ENCODE measurements at regions not wholly inside any gene's neighbourhood (a gene's known extent, or its start where the extent isn't known, plus 50 kb on each side); places are given as distances from the start of the nearest gene placed in this dataset.

DNA sequence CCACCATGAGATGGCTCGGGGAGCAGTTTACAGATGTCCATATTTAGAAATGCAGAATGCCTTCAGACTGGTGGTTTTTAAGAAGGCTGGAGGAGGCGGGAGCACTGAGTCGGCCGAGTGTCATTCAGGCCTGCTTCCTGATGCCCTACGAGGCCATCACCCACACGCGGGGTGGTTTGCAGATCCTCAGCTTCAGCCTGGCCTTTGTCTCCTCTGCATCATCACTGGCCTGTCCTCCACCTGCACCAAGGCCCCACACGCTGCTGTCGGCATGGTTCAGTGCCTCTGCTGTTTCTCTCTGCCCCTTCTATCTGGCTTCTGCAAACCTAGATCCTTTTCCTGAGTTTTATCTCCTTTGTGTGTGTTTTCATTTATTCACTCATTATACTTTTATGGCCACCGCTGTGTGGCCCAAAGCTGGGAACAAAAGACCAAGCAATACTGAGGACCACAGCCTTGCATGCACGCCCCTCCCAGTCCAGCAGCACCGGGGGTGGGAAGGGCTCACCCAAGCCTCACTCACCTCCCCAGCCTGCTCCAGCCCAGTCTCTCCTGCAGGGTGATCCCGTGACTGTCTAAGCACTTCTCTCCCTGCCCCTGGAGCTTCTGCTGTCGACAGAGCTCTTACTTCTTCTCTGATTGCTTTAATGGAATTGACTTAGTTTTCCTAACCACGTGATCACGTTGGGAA, 240.8 kb downstream of the TEX29 start:
- H3K9me3 Mint-ChIP-seq = no peaks in the 10 kb centered on the region
- ChIA-PET POLR2A (no interaction called here), CTCF (no interaction called here)
- no peaks in the 10 kb centered on the region for H3K27me3 Mint-ChIP-seq
- H3K36me3 Mint-ChIP-seq (ENCODE audit: low read depth) = no peaks in the 10 kb centered on the region
- TF ChIP-seq, protein P1, sequence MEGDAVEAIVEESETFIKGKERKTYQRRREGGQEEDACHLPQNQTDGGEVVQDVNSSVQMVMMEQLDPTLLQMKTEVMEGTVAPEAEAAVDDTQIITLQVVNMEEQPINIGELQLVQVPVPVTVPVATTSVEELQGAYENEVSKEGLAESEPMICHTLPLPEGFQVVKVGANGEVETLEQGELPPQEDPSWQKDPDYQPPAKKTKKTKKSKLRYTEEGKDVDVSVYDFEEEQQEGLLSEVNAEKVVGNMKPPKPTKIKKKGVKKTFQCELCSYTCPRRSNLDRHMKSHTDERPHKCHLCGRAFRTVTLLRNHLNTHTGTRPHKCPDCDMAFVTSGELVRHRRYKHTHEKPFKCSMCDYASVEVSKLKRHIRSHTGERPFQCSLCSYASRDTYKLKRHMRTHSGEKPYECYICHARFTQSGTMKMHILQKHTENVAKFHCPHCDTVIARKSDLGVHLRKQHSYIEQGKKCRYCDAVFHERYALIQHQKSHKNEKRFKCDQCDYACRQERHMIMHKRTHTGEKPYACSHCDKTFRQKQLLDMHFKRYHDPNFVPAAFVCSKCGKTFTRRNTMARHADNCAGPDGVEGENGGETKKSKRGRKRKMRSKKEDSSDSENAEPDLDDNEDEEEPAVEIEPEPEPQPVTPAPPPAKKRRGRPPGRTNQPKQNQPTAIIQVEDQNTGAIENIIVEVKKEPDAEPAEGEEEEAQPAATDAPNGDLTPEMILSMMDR (IDR thresholded peaks at IDR 0.05) = no peak
- intact Hi-C loops (cut with micrococcal nuclease) = no loop called here
- H3K27ac Mint-ChIP-seq = no peak overlapping the region
- DNase-seq (no peak), ATAC-seq (no peak)
- no peaks in the 10 kb centered on the region for H3K4me1 Mint-ChIP-seq (ENCODE audit: low read depth)
- H3K4me3 Mint-ChIP-seq = no peak overlapping the region

DNA sequence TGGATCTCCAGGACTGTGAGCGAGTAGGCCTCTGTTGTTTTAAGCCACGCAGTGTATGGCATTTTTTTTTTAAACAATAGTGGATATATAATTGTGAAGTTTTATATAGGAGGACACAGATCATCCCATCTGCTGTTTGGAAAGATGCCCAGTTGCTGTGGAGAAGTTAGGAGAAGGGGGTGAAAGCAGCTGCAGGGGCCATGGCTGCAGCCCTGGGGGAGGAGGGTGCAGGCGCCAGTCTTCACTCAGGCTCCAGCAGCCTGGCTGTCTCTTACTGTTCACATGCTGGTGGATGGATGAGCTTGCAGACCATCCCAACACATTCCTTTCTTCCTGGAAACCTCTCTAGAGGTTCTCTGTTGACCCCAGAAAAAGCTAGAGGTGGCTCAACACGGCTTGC, 242.3 kb downstream of the TEX29 start:
- DNase-seq (no peak), ATAC-seq (no peak)
- intact Hi-C loops (cut with micrococcal nuclease) = no loop called here
- ChIA-PET POLR2A (no interaction called here), CTCF (no interaction called here)
- Mint-ChIP-seq H3K4me1 (ENCODE audit: low read depth) (no peaks in the 10 kb centered on the region), H3K27ac (no peak overlapping the region), H3K9me3 (no peaks in the 10 kb centered on the region), H3K36me3 (ENCODE audit: low read depth) (no peaks in the 10 kb centered on the region), H3K27me3 (no peaks in the 10 kb centered on the region), H3K4me3 (no peak overlapping the region)
- TF ChIP-seq, protein P1 (IDR thresholded peaks at IDR 0.05) = no peak

GRCh38 chr13:111564606-111565005, 244.2 kb downstream of the TEX29 start:
- no peaks in the 10 kb centered on the region for H3K27me3 Mint-ChIP-seq
- H3K4me3 Mint-ChIP-seq = no peak overlapping the region
- H3K27ac Mint-ChIP-seq = no peak overlapping the region
- H3K9me3 Mint-ChIP-seq = peaks cover 2% of the 10 kb centered on the region
- no peaks in the 10 kb centered on the region for H3K36me3 Mint-ChIP-seq (ENCODE audit: low read depth)
- ATAC-seq = no peak
- no peak for DNase-seq
- CTCF ChIA-PET = no interaction called here
- no peaks in the 10 kb centered on the region for H3K4me1 Mint-ChIP-seq (ENCODE audit: low read depth)
- POLR2A ChIA-PET = no interaction called here
- TF ChIP-seq, protein P1 (IDR thresholded peaks at IDR 0.05) = no peak
- intact Hi-C loops (cut with micrococcal nuclease) = no loop called here

DNA sequence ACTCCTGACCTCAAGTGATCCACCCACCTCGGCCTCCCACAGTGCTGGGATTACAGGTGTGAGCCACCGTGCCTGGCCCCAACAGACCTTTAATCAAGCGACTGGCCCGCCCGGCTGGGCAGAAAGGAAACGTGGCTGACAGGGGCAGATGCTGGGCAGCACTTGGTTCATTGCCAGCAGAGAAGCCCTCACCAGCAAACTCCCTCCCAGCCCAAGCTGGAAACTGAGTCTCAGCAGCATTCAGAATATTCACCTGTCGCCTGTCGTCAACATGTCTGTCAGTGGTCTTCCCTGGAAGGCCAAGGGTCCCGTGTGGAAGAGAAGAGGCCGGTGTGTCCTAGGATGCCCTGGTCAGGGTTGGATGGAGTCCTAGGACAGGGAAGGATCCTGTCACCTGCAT, 245.0 kb downstream of the TEX29 start:
- CTCF ChIA-PET = no interaction called here
- intact Hi-C loops (cut with micrococcal nuclease) = no loop called here
- Mint-ChIP-seq H3K36me3 (ENCODE audit: low read depth) (no peaks in the 10 kb centered on the region), H3K27ac (no peak overlapping the region), H3K4me1 (ENCODE audit: low read depth) (no peaks in the 10 kb centered on the region), H3K9me3 (peaks cover 2% of the 10 kb centered on the region), H3K27me3 (no peaks in the 10 kb centered on the region), H3K4me3 (no peak overlapping the region)
- no peak for ATAC-seq
- TF ChIP-seq, protein P1 (IDR thresholded peaks at IDR 0.05) = no peak
- POLR2A ChIA-PET = no interaction called here
- DNase-seq = no peak

GRCh38 chr13:111566567-111566966, 246.1 kb downstream of the TEX29 start:
- DNase-seq = no peak
- peaks cover 2% of the 10 kb centered on the region for H3K9me3 Mint-ChIP-seq
- ChIA-PET POLR2A (no interaction called here), CTCF (no interaction called here)
- TF ChIP-seq, protein P1 (IDR thresholded peaks at IDR 0.05) = no peak
- no peak overlapping the region for H3K4me3 Mint-ChIP-seq
- H3K36me3 Mint-ChIP-seq (ENCODE audit: low read depth) = no peaks in the 10 kb centered on the region
- intact Hi-C loops (cut with micrococcal nuclease) = no loop called here
- no peak for ATAC-seq
- no peaks in the 10 kb centered on the region for H3K27me3 Mint-ChIP-seq
- no peak overlapping the region for H3K27ac Mint-ChIP-seq
- H3K4me1 Mint-ChIP-seq (ENCODE audit: low read depth) = no peaks in the 10 kb centered on the region
